ENCODE measurements at regions not wholly inside any gene's neighbourhood (a gene's known extent, or its start where the extent isn't known, plus 50 kb on each side); places are given as distances from the start of the nearest gene placed in this dataset.

DNA sequence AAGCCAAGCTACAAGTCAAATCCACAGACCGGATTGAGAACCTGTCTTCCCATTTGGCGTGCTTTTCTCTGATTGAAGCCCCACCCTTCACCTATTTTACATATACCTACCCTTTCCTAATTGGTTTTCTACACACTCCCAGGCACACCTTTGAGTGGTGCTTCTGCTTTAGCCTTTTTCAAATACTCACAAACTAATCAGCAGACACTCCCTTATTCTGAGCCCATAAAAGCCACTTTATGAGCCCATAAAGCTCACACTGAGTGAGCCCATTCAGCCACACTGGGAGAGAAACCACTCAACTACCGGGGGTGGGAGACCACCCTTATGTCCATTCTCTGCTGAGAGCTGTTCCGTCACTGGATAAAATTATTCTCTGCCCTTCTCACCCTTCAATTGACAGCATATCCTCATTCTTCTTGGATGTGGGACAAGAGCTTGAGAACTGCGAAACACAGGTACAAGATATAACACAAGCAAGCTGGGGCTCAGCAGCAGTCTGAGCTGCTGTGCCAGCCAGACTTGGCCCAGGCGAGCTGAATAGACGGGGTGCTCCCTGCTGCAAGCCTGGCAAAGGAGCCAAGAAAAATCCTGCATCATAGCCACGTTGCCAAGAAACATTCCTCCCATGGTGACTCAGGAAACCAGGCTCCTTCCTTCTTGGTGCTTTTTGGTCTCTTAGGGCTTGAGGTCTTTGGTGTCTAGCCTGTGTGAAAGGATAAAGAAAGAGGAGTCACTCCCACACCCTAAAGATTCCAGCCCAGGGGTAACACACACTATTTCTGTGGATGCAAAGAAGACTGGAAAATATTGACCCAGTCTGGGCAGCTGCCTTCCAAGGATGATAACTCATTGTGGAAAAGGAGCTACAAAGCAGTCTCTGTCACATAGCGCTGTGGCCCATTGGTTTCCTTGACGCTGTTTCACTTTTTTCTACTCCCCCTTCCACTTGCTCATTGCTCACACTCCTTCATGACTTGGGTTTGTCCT is 609.7 kb downstream of the MCTP2 start:
- TF ChIP-seq EZH2 (IDR thresholded peaks at IDR 0.05; ENCODE audit: borderline replicate concordance, low read depth, low read length, severe bottlenecking) = no peak
- TF ChIP-seq, protein P1, sequence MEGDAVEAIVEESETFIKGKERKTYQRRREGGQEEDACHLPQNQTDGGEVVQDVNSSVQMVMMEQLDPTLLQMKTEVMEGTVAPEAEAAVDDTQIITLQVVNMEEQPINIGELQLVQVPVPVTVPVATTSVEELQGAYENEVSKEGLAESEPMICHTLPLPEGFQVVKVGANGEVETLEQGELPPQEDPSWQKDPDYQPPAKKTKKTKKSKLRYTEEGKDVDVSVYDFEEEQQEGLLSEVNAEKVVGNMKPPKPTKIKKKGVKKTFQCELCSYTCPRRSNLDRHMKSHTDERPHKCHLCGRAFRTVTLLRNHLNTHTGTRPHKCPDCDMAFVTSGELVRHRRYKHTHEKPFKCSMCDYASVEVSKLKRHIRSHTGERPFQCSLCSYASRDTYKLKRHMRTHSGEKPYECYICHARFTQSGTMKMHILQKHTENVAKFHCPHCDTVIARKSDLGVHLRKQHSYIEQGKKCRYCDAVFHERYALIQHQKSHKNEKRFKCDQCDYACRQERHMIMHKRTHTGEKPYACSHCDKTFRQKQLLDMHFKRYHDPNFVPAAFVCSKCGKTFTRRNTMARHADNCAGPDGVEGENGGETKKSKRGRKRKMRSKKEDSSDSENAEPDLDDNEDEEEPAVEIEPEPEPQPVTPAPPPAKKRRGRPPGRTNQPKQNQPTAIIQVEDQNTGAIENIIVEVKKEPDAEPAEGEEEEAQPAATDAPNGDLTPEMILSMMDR (IDR thresholded peaks at IDR 0.05; ENCODE audit: borderline replicate concordance, extremely low read depth, low read length, poor library complexity, severe bottlenecking) = no peak
